T-helper 2 cell treated with Interferon-gamma antibody and Interleukin-4, amounts not matched to agents 100 ng/mL and 5 ng/mL, for 36 hours (primary cell): ENCODE measurements at regions not wholly inside any gene's neighbourhood (a gene's known extent, or its start where the extent isn't known, plus 50 kb on each side); places are given as distances from the start of the nearest gene placed in this dataset.

Source experiments
- intact Hi-C: fragments of 100-400 bp; cut with micrococcal nuclease; formaldehyde crosslinking; loops from one replicate; pipeline ENCODE4 v1.15.1; 2023

GRCh38 chr15:59835776-59836175 lies 146.7 kb upstream of the BNIP2 start:
- intact Hi-C loops, result no loop called here

DNA sequence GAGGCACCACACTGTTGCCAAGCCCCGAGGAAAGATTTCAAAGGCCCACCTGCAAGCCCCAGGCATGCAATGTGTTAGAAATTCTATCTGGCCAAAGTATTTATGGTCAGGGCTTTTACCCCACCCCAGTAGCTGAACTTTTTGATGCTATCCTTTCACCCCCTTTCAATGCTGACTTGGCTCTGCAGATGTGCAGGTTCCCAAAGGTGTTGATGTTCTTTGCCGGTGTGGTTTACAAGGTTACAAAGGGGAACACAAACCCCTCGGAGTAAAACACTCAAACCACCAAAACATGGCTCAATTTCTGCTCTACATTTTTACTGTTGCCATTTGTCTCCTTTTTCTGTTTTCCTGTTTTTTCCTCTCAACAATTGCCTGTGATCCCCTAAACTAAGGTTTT lies 145.4 kb upstream of the BNIP2 start:
- intact Hi-C loops, result no loop called here

DNA sequence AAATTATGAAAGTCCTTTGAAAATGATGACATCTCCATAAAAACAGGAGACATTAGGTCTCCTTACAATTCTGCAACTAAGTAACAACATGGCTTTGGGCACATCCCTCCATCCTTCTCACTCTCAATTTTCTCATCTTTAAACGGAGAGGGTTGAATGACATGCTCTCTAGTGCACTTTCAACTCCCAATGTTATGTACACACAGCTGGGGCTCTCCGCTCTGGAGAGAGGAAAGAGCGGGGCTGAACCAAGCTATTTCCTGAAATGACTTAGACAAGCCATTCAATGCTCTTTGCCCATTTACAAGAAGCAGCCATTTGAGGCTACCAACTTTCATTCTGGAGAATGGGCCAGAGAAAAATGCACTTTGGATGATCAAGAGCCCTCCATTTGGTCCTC lies 144.2 kb upstream of the BNIP2 start:
- intact Hi-C loops, result no loop called here

- intact Hi-C loops, result no loop called here
Measured at GRCh38 chr15:59830873-59831272, 141.8 kb upstream of the BNIP2 start.

- intact Hi-C loops, result no loop called here
Measured at GRCh38 chr15:59830098-59830497, 141.0 kb upstream of the BNIP2 start.

GRCh38 chr15:59828861-59829260 lies 139.7 kb upstream of the BNIP2 start:
- intact Hi-C loops, result no loop called here

DNA sequence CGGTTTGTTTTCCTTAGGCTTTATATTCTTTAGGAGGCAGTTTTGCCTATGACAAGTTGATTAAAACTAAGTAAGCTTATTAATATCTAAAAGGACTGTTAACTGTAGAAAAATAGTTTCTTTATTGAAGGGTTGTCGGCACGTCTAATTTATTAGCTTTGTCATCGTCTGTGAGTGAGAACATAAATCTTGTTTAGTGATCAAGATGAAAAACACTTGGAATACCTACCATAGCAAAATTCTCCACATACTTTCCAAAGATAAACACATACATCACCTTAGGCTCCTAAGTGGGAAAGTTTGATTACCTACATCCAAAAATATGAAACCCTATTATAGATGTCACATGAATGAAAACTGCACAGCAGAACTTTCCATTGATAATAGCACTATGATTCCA lies 139.1 kb upstream of the BNIP2 start:
- intact Hi-C loops, result no loop called here

DNA sequence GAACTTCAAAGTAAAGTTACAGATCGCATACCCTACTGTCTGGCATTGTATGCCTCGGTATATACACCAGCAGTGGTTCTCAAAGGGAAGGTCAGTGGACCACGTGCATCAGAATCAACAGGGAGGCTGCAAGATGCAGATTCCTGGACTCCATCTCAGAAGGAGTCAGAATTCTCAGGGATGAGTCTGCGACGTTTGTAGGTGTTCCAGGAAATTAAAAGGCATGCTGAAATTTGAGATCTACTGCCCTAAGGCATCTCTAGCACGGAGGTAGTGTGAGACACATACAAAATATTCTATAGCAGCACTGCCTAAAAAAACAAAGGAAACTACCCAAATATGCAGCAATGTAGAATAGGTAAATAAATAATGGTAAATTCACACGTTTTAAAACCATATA lies 136.8 kb upstream of the BNIP2 start:
- intact Hi-C loops, result no loop called here

DNA sequence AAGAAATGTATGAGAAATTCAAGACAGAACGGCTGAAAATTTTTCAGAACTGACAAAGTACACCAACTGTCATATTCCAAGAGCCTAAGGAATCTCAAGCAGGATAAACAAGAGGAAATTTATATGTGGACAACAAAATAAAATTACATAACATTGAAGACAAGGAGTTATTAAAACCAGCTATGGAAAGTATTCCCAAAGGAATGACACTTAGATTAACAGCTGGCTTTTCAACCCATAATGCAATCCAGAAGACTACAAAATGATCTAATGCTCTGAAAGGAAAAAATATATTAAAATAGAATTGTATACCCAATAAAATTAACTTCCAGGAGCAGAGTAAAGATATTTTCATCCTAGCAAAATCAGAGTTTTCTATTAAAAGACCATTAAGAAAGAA lies 132.2 kb upstream of the BNIP2 start:
- intact Hi-C loops, result no loop called here

GRCh38 chr15:59819092-59819491 lies 130.0 kb upstream of the BNIP2 start:
- intact Hi-C loops, result no loop called here

GRCh38 chr15:59818336-59818735 lies 129.2 kb upstream of the BNIP2 start:
- intact Hi-C loops, result no loop called here

DNA sequence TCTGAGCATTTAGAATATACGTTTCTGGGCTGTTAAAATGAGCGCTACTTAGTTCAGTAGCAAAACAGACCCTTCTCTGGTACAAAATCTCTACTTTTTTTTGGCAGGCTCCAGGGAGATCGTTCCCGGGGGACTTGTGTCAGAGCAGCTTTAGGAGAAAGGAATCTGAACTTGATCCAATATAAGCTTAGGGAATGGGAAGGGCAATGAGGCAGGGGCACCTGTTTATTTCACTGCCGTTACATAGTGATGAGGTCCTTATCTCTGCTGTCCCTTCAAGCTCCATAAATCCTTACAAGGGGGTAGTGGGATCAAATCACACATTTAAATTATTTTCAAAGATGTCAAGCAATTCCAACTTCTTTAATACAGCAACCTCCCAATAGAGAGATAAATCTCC lies 128.7 kb upstream of the BNIP2 start:
- intact Hi-C loops, result no loop called here

DNA sequence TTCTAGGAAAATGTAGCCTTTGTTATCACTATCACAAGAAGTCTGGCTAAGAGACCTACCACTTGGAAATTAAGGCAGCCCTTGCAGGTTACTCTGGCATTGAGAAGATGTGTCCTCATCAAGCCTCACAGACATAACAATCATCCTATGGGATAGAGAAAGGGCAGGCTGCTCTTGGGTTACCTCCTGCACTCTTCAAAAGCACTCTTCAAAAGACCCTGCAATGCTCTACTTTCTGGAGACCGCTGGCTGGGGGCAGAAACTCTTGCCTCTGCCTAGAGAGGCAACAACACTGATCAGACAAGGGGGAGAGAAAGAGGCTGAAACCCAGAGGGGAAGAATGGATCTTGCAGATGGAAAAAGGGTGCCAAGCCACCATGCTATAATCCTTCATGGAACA lies 127.9 kb upstream of the BNIP2 start:
- intact Hi-C loops, result no loop called here

DNA sequence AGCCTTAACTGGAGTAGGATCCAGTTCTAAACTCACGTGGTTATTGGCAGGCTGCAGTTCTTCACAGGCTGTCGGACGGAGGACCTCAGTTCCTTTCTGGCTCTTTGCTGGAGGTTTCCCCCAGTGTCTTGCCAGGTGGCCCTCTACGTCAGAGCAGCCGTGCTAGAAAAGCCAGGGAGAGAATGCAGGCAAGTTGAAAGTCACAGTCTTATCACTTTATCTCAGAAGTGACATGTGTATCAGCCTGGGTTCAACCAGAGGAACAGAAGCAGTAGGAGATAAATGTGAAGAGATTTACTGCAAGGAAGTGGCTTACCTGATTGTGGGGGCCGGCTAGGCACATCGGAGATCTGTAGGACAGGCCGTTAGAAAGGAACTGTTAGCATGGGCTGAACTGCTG lies 125.3 kb upstream of the BNIP2 start:
- intact Hi-C loops, result no loop called here

DNA sequence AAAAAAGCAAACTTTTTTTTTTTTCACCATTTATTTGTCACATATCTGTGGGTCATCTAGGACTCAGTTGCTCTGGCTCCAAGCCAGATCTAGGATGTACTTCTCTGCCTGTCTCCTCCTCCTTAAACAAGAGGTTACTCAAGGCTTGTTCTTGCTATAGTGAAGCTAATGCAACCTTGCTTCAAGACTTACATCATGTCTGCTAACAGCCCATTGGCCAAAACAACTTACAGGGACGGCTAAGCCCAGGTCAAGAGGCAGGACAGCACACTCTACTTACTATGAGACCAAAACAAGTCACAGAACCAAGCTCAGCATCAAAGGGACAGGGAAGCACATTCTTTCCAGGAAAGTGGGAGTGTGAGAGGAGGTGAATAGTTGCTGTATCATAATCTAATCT lies 123.8 kb upstream of the BNIP2 start:
- intact Hi-C loops, result no loop called here

DNA sequence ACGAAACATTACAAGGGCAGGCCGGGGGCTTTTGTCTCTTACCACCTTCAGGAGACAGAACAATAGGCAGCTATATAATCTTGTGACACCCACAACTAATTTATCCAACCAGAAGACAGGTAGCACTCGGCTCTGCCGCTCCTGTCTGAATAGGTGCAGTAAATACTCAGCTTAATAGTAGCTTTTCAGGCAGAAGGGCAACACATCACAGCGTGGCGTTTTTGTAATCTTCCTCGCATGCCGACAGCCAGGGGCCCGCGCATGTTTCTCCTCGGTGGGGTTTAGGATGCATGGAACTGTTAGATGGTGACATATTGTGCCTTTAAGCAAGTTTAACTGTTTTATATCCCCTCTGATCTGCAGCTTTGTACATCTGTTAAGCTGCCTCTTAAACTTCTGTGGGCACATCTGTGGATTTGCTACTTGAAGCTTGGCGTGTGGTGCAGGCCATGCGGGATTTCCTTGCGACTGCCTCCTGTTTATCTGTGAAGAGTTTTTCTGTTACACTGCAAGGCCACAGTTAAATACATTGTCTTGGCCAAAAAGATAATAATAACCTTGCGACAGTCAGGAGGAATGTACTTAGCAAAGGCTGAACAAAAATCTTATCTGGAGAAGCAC lies 123.2 kb upstream of the BNIP2 start:
- intact Hi-C loops, result no loop called here

DNA sequence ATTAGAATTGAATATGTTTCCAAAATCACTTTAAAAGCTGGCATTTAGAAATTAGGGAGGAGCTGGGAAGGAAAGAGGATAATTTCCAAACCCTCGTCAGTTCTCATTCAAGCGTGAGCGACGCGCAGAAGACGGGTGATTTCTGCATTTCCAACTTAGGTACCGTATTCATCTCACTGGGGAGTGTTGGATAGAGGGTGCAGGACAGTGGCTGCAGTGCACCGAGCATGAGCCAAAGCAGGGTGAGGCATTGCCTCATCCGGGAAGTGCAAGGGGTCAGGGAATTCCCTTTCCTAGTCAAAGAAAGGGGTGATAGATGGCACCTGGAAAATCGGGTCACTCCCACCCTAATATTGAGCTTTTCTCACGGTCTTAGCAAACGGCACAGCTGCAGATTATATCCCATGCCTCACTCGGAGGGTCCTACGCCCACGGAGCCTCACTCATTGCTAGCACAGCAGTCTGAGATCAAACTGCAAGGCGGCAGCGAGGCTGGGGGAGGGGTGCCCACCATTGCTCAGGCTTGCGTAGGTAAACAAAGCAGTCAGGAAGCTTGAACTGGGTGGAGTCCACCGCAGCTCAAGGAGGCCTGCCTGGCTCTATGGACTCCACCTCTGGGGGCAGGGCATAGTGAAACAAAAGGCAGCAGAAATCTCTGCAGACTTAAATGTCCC lies 114.3 kb upstream of the BNIP2 start:
- intact Hi-C loops, result loop anchor here (1.0 to 5.0 kb wide), 2 partner anchors 114 to 173 kb away; no protein-coding TSS in a partner anchor

- intact Hi-C loops, result loop anchor here (5.0 kb wide), 1 partner anchor 116 kb away; no protein-coding TSS in a partner anchor
Measured at GRCh38 chr15:59801649-59802048, 112.5 kb upstream of the BNIP2 start.

DNA sequence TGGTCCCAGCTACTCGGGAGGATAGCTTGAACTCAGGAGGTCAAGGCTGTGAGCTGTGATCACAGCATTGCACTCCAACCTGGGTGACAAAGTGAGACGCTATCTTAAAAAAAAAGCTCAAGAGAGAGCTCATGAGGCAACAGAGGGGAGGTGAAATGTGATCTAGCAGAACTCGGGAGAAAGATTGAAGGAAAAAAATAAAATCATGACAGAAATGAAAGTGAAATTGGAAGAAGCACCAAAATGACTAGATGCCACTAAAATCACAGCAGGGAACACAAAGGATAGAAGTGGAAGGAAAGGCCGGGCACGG lies 109.4 kb upstream of the BNIP2 start:
- intact Hi-C loops, result no loop called here

DNA sequence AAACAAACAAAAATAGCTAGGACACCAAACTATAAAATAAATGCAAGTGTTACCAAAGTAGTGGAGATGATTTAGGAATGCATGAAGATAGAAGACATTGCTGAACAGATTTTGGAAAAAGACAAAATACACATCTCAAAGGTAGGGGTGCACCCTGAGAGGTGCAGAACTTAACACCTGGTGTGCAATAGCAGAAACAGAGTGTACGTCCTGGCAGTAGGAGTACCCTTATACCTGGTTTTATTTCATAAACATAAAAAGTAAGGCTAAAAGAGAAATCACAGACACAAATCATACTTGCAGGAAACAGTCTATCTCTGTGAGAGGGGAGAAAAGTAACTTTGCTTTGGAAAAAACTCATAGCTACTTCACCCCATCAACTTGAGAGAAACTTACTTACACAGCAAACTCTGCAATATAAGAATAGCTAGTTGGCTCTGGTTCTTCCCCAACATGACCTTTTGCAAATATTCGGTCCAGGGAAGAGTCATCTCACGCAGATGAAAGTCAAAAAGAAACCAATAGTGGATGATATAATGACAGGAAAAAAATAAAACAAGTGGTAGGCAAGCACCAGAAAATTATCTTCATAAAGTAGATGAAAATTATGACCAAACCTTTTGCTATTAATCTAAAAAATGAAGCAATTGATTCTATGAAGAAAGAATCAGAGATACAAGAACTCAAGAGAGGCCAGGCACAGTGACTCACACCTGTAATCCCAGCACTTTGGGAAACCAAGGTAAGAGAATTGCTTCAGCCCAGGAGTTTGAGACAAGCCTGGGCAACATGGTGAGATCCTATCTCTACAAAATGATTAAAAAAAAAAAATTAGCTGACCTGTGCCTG lies 108.9 kb upstream of the BNIP2 start:
- intact Hi-C loops, result no loop called here

GRCh38 chr15:59794229-59794886 lies 105.2 kb upstream of the BNIP2 start:
- intact Hi-C loops, result no loop called here

DNA sequence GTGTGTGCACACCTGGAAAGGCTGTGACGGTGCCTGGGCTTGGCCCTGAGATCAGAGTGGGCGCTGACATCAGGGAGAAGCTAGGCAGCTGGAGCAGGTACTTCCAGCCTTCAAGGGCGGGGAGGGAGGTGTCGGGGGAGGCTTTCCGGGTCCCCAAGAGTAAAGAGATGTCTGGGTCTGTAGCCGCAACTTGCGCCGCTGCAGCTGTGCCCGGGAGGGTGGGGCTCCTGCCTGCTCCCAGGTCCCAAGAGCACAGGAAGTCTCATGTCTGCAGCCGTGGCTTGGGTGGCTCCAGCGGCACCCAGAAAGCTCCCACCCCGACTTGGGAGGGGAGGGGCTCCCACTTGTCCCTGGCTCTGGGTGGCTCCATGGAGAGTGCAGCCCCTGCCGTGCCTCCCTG lies 103.2 kb upstream of the BNIP2 start:
- intact Hi-C loops, result no loop called here
